Astrocyte of the cerebellum (primary cell): ENCODE measurements at regions not wholly inside any gene's neighbourhood (a gene's known extent, or its start where the extent isn't known, plus 50 kb on each side); places are given as distances from the start of the nearest gene placed in this dataset.

Source experiments
- DNase-seq: peaks from one replicate; pipeline ENCODE4 v3.0.0-alpha.2; 2011; ENCODE audit warnings: low read depth
- H3K4me3 ChIP-seq: 2 replicates; pipeline ENCODE4 v1.5.1; 2011; ENCODE audit warnings: mild to moderate bottlenecking, low read depth, low read length, moderate library complexity
- CTCF ChIP-seq: IDR thresholded peaks from 2 replicates; pipeline ENCODE4 v1.5.1; 2012; ENCODE audit warnings: low read length, low read depth, moderate library complexity, mild to moderate bottlenecking; ENCODE audit errors: missing control alignments
- in situ Hi-C: cut with HindIII; loops from 2 replicates; pipeline ENCODE4 v1.10.0; 2017; ENCODE audit warnings: low sequenced_read_pairs

GRCh38 chr5:4699592-4699991 is 440.5 kb upstream of the ADAMTS16 start:
- no peak for DNase-seq
- in situ Hi-C loops, result no loop called here
- no peak for TF ChIP-seq CTCF

GRCh38 chr5:4700069-4700468 is 440.1 kb upstream of the ADAMTS16 start:
- in situ Hi-C loops, result no loop called here
- no peak overlapping the region for H3K4me3 ChIP-seq
- TF ChIP-seq CTCF, result peak; percentile 81
- peak; percentile 65 for DNase-seq

More at GRCh38 chr5:4699592-4699991, 440.5 kb upstream of the ADAMTS16 start:
- H3K4me3 ChIP-seq, result no peak overlapping the region

- in situ Hi-C loops, result no loop called here
- no peak for TF ChIP-seq CTCF
- DNase-seq, result no peak
- no peak overlapping the region for H3K4me3 ChIP-seq
Observed at GRCh38 chr5:4700871-4701270, 439.3 kb upstream of the ADAMTS16 start.

GRCh38 chr5:4703931-4704458 is 436.1 kb upstream of the ADAMTS16 start:
- no peak for DNase-seq
- in situ Hi-C loops, result no loop called here
- no peak overlapping the region for H3K4me3 ChIP-seq
- TF ChIP-seq CTCF, result no peak

- TF ChIP-seq CTCF, result no peak
- H3K4me3 ChIP-seq, result no peak overlapping the region
- DNase-seq, result no peak
- in situ Hi-C loops, result no loop called here
Observed at GRCh38 chr5:4704951-4705350, 435.2 kb upstream of the ADAMTS16 start.

GRCh38 chr5:4716781-4717180 is 423.3 kb upstream of the ADAMTS16 start:
- no peak for TF ChIP-seq CTCF
- no peak for DNase-seq
- no peak overlapping the region for H3K4me3 ChIP-seq
- in situ Hi-C loops, result no loop called here

GRCh38 chr5:4717446-4717845 is 422.7 kb upstream of the ADAMTS16 start:
- TF ChIP-seq CTCF, result no peak
- DNase-seq, result no peak
- H3K4me3 ChIP-seq, result no peak overlapping the region
- in situ Hi-C loops, result no loop called here
